GM12864 (cell line): ENCODE measurements at regions not wholly inside any gene's neighbourhood (a gene's known extent, or its start where the extent isn't known, plus 50 kb on each side); places are given as distances from the start of the nearest gene placed in this dataset.

Source experiments
- DNase-seq: peaks from one replicate; pipeline ENCODE4 v3.0.0-alpha.2; 2011; ENCODE audit warnings: low read depth
- H3K4me3 ChIP-seq: 2 replicates; pipeline ENCODE4 v1.5.1; 2011; ENCODE audit warnings: mild to moderate bottlenecking, low read depth, low read length, control low read depth
- CTCF ChIP-seq: IDR thresholded peaks from 2 replicates; pipeline ENCODE4 v1.5.1; 2011; ENCODE audit warnings: low read depth, mild to moderate bottlenecking, moderate library complexity, low read length, control low read depth, inconsistent platforms; ENCODE audit errors: missing control alignments

- TF ChIP-seq CTCF, result no peak
- no peak for DNase-seq
- no peak overlapping the region for H3K4me3 ChIP-seq
Observed at GRCh38 chr5:71877511-71877910, 158.4 kb downstream of the CARTPT start.

DNA sequence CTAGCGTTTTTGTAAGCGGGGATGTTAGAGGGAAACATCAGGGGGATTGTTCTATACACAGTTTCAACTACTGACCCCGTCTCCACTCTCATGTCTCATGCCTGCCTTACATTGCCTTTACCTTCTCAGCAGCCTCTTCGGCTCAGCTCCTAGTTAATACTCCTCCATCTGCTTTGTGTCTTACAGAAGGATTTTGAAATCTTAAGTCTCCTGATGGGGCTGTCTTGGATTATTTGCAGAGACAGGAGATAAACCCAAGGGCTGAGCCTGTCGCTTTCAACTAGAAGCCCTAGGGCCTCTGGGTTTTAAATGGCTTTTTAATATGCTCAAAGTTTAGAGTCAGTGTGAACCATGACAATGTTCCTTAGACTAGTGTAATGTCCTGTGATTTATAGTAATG lies 161.5 kb downstream of the CARTPT start:
- H3K4me3 ChIP-seq, result no peak overlapping the region
- no peak for TF ChIP-seq CTCF
- no peak for DNase-seq

- no peak for DNase-seq
- no peak overlapping the region for H3K4me3 ChIP-seq
- TF ChIP-seq CTCF, result no peak
Observed at GRCh38 chr5:71882826-71883741, 164.0 kb downstream of the CARTPT start.

DNA sequence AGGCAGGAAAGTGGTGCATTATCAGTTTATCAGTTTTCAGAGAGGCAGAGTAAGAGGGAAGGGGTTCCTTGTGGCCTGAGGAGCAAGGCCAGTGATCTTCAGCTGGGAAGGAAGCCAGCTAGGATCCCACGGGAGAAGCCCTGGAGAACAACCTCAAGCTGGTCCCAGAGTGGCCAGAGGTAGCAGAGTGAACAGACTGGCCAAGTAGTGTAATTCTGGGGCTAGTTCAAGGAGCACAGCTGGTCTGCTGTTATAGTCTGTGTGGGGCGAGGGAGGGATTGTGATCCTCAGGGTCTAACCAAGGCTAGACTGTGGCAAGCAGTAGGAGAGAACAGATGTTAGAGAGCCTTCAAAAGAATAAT lies 164.6 kb downstream of the CARTPT start:
- H3K4me3 ChIP-seq, result no peak overlapping the region
- no peak for TF ChIP-seq CTCF
- DNase-seq, result no peak

DNA sequence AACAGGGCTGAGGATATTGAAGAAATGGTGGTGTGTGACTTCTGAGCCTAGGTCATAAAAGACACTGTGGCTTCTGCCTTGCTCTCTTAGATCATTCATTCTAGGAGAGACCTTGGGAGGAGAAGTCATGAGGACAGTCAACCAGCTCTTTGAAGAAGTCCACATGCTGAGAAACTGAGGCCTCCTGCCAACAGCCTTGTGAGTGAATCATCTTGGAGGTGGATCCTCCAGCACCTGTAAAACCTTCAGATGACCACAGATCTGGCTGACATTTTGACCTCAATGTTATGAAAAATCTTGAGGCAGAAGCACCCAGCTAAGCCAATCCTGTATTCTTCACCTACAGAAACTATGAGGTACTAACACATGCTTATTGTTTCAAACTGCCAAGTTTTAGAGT lies 165.9 kb downstream of the CARTPT start:
- no peak for DNase-seq
- no peak for TF ChIP-seq CTCF

DNA sequence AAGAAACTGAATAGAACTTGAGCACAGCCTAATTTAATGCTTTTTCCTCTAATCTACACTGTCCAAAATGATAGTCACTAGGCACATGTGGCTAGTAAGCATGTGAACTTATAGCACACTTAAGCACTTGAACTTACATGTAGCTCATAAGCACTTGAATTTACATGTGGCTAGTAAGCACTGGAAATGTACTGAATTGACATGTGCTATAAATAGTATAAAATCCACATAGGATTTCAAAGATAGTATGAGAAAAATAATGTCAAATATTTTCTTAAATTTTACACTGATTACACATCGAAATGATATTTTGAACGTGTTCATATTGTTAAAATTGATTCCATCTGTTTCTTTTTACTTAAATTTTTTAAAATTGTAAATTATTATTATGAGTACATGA lies 167.3 kb downstream of the CARTPT start:
- no peak overlapping the region for H3K4me3 ChIP-seq
- no peak for TF ChIP-seq CTCF
- no peak for DNase-seq

More for the DNA sequence above, 165.9 kb downstream of the CARTPT start:
- H3K4me3 ChIP-seq, result no peak overlapping the region

- no peak for TF ChIP-seq CTCF
- DNase-seq, result peak; percentile 82
Observed at GRCh38 chr5:71887680-71888079, 168.6 kb downstream of the CARTPT start.

More at GRCh38 chr5:71887680-71888079, 168.6 kb downstream of the CARTPT start:
- H3K4me3 ChIP-seq, result no peak overlapping the region
